ENCODE measurements at regions not wholly inside any gene's neighbourhood (a gene's known extent, or its start where the extent isn't known, plus 50 kb on each side); places are given as distances from the start of the nearest gene placed in this dataset.

DNA sequence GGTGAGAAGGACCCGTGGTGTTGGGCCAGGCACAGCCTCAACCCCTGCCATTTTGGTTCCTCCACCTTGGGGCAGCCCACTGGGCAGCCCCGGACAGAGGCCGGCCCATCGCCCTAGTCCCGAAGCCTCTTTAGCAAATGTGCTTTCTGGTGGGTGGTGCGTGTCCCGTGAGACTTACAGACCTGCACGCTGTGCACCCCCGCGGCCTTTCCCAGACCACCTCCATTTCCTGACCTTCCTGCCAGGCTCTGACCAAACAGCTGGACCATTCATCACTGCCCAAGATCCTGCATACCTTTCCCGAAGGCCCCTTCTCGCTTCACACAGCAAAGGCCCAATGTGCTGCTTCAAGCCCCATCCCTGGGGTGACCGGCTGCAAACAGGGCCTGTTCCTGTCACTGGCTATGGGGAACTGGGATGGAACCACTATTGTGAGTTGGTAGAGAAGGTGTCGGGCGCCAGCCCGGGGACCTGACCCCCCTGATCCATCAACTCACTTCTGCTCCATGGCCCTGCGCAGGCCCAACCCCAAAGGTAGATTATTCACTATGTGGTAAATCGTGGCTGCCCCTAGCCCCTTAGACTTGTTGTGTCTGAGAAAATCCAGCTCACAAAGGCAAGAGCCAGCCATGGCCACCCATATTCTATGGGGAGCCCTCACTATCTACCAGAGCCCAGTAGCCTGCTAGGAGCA lies 341.0 kb downstream of the EIPR1 start:
- no peaks in the 10 kb centered on the region for H3K9me3 ChIP-seq (ENCODE audit: insufficient read depth, low read length)
- H3K79me2 ChIP-seq (ENCODE audit: low read length): no peaks in the 10 kb centered on the region
- no peaks in the 10 kb centered on the region for H3K4me1 ChIP-seq (ENCODE audit: low read length)
- H3K4me3 ChIP-seq (ENCODE audit: low read length): no peak overlapping the region
- no peaks in the 10 kb centered on the region for H3K27me3 ChIP-seq (ENCODE audit: low read depth, low read length)
- H3K9ac ChIP-seq (ENCODE audit: low read length): no peak overlapping the region
- no peaks in the 10 kb centered on the region for H4K20me1 ChIP-seq (ENCODE audit: insufficient read depth, low read length)
- H2AFZ ChIP-seq (ENCODE audit: low read depth, low read length): no peak overlapping the region
- no peak overlapping the region for H3K4me2 ChIP-seq (ENCODE audit: low read length)
- no peak overlapping the region for H3K27ac ChIP-seq (ENCODE audit: low read length)
- TF ChIP-seq, protein P1, sequence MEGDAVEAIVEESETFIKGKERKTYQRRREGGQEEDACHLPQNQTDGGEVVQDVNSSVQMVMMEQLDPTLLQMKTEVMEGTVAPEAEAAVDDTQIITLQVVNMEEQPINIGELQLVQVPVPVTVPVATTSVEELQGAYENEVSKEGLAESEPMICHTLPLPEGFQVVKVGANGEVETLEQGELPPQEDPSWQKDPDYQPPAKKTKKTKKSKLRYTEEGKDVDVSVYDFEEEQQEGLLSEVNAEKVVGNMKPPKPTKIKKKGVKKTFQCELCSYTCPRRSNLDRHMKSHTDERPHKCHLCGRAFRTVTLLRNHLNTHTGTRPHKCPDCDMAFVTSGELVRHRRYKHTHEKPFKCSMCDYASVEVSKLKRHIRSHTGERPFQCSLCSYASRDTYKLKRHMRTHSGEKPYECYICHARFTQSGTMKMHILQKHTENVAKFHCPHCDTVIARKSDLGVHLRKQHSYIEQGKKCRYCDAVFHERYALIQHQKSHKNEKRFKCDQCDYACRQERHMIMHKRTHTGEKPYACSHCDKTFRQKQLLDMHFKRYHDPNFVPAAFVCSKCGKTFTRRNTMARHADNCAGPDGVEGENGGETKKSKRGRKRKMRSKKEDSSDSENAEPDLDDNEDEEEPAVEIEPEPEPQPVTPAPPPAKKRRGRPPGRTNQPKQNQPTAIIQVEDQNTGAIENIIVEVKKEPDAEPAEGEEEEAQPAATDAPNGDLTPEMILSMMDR (IDR thresholded peaks at IDR 0.05; ENCODE audit: low read depth, low read length): no peak
- no peak for TF ChIP-seq EZH2phosphoT487 (IDR thresholded peaks at IDR 0.05; ENCODE audit: low read depth)
- H3K36me3 ChIP-seq (replicated peaks; ENCODE audit: low read depth, low read length): no peaks in the 10 kb centered on the region

DNA sequence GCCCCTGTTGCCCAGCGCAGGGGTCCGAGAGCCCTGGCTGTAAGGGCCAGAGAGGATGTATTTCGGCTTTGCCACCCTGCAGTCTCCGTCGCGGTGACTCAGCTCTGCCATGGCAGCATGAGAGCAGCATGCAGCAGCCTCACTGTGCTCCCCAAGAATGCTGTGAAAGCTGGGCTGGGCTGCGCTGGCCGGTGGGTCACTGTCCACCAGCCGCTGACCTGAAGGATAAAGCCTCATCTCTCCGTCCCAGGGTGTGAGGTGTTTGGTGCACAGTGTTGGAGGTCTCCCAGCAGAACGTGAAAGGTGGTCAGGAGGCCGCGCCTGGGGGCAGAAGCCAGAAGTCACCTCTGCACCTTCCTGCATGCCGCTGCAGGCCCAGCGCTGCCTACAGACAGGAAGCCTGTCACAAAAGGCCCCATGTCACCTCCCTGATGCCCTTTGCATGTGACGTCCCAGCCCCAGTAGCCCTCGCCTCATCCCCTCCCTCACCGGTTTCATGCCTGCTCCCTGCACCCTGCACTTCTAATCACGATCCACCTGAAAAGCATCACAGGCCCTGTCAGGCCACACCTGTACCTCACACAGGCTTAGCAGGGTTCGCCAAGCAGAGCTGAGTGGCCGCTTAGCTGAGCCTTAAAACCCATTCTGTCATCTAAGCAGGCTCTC lies 342.1 kb downstream of the EIPR1 start:
- H3K9me3 ChIP-seq (ENCODE audit: insufficient read depth, low read length): no peaks in the 10 kb centered on the region
- no peak overlapping the region for H3K4me3 ChIP-seq (ENCODE audit: low read length)
- TF ChIP-seq, protein P1 (IDR thresholded peaks at IDR 0.05; ENCODE audit: low read depth, low read length): no peak
- TF ChIP-seq EZH2phosphoT487 (IDR thresholded peaks at IDR 0.05; ENCODE audit: low read depth): no peak

DNA sequence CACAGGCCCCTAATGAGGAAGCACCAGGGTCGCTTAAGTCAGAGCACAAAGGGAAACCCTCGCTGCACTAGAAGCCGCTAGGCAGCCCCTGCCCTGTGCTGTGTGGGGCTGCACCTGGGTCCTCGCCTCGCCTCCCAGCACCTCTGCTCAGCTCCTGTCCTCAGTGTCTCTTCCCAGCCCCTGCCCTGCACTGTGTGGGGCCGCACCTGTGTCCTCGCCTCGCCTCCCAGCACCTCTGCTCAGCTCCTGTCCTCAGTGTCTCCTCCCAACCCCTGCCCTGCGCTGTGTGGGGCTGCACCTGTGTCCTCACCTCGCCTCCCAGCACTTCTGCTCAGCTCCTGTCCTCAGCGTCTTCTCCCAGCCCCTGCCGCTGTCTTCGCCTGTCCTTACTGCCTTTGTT lies 342.8 kb downstream of the EIPR1 start:
- H3K4me3 ChIP-seq (ENCODE audit: low read length): no peak overlapping the region
- no peaks in the 10 kb centered on the region for H3K4me1 ChIP-seq (ENCODE audit: low read length)
- H3K9me3 ChIP-seq (ENCODE audit: insufficient read depth, low read length): no peaks in the 10 kb centered on the region
- H3K27ac ChIP-seq (ENCODE audit: low read length): no peak overlapping the region
- H3K27me3 ChIP-seq (ENCODE audit: low read depth, low read length): no peaks in the 10 kb centered on the region
- H3K36me3 ChIP-seq (replicated peaks; ENCODE audit: low read depth, low read length): no peaks in the 10 kb centered on the region
- H4K20me1 ChIP-seq (ENCODE audit: insufficient read depth, low read length): no peaks in the 10 kb centered on the region
- no peak overlapping the region for H2AFZ ChIP-seq (ENCODE audit: low read depth, low read length)
- H3K79me2 ChIP-seq (ENCODE audit: low read length): no peaks in the 10 kb centered on the region
- TF ChIP-seq, protein P1 (IDR thresholded peaks at IDR 0.05; ENCODE audit: low read depth, low read length): no peak
- no peak for TF ChIP-seq EZH2phosphoT487 (IDR thresholded peaks at IDR 0.05; ENCODE audit: low read depth)
- H3K4me2 ChIP-seq (ENCODE audit: low read length): no peak overlapping the region
- H3K9ac ChIP-seq (ENCODE audit: low read length): no peak overlapping the region

More for the DNA sequence above, 342.1 kb downstream of the EIPR1 start:
- H4K20me1 ChIP-seq (ENCODE audit: insufficient read depth, low read length): no peaks in the 10 kb centered on the region
- no peaks in the 10 kb centered on the region for H3K79me2 ChIP-seq (ENCODE audit: low read length)
- H2AFZ ChIP-seq (ENCODE audit: low read depth, low read length): no peak overlapping the region
- no peak overlapping the region for H3K27ac ChIP-seq (ENCODE audit: low read length)
- H3K27me3 ChIP-seq (ENCODE audit: low read depth, low read length): no peaks in the 10 kb centered on the region
- H3K9ac ChIP-seq (ENCODE audit: low read length): no peak overlapping the region
- H3K4me2 ChIP-seq (ENCODE audit: low read length): no peak overlapping the region
- no peaks in the 10 kb centered on the region for H3K36me3 ChIP-seq (replicated peaks; ENCODE audit: low read depth, low read length)
- H3K4me1 ChIP-seq (ENCODE audit: low read length): no peaks in the 10 kb centered on the region

DNA sequence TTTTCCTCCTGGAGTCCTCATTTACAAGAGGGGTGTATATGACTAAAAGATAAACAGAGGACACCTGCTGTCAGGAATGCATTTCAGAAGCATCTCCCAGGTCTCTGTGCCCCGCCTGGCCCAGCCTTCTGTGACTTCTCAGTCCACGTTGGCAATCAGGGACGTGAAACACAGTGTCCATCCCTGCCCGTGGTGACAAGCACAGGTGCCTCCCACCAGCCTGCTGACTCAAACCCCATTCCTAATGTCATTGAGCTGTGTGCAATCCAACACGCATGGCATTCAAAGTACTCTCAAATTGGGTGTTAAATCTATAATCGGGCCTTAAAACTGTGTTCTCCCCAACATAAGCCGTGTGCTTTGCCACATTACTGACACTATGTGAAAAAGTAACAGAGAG lies 343.2 kb downstream of the EIPR1 start:
- no peak overlapping the region for H2AFZ ChIP-seq (ENCODE audit: low read depth, low read length)
- H3K27me3 ChIP-seq (ENCODE audit: low read depth, low read length): no peaks in the 10 kb centered on the region
- TF ChIP-seq EZH2phosphoT487 (IDR thresholded peaks at IDR 0.05; ENCODE audit: low read depth): no peak
- TF ChIP-seq, protein P1 (IDR thresholded peaks at IDR 0.05; ENCODE audit: low read depth, low read length): no peak
- H4K20me1 ChIP-seq (ENCODE audit: insufficient read depth, low read length): no peaks in the 10 kb centered on the region
- H3K9me3 ChIP-seq (ENCODE audit: insufficient read depth, low read length): no peaks in the 10 kb centered on the region
- H3K4me1 ChIP-seq (ENCODE audit: low read length): no peaks in the 10 kb centered on the region
- no peak overlapping the region for H3K4me2 ChIP-seq (ENCODE audit: low read length)
- H3K79me2 ChIP-seq (ENCODE audit: low read length): no peaks in the 10 kb centered on the region
- no peaks in the 10 kb centered on the region for H3K36me3 ChIP-seq (replicated peaks; ENCODE audit: low read depth, low read length)
- H3K4me3 ChIP-seq (ENCODE audit: low read length): no peak overlapping the region
- H3K27ac ChIP-seq (ENCODE audit: low read length): no peak overlapping the region
- no peak overlapping the region for H3K9ac ChIP-seq (ENCODE audit: low read length)
